HK-2 (cell line): ENCODE measurements at regions not wholly inside any gene's neighbourhood (a gene's known extent, or its start where the extent isn't known, plus 50 kb on each side); places are given as distances from the start of the nearest gene placed in this dataset.
"Not testable (repeated sequence)": the region's sequence is repeated elsewhere in the genome, so short reads cannot be mapped to it uniquely, and the experiment has no call there.

ENCODE experiments used
- DNase-seq: peaks from one replicate; pipeline ENCODE4 v3.0.0-alpha.2; 2018; ENCODE audit not compliant: unreplicated experiment

DNA sequence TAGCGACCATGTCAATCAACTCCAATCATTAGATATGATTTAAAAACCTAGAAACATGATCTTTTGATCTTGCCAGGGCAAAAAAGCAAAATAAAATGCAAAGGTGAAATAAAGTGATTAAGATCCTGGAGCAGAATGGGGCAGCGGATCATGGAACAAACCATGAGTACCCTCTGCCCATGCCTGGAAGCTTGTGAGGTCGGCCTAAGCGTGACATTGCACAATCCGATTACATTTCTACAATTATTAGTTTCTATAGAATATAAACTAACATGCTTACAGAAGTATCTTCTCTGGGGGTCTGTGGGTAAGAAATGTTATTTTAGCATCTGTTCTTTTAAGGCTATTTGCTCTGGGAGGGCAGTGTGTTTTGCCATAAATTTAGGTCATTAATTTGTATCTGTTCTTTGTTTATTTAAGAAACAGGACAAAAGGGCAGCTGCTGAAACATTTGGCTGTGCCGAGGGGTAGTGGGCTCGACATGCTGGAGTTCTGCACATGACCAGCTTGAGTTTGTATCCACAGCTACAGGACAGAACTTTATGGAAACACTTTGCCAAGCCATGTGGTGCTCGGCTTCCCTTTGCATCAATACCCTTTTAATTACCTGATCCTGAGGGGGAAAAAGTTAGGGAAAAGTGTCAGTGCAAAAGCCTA, 55.9 kb downstream of the ZBTB18 start:
- DNase-seq = no peak

DNA sequence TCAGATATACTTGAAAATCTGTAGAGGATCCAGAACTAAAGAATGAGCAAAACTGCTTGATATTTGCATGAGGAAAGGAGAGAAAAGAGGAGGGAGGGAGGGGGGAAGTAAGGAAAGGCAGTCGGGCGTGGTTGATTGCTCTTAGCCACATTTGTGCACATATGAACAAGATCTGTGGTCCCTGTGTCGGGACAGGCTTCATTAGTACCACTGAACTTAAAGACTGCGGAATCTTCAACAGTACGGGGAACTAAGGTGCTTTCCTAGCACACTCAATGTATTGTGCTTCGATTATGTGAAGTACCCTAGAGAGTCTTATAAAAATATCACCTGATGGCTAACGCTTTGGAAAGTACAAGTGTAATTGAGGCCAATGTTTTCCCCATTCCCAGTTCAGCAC, 59.9 kb downstream of the ZBTB18 start:
- DNase-seq = no peak

- DNase-seq = no peak
Measured at GRCh38 chr1:244112041-244112440, 61.0 kb downstream of the ZBTB18 start.

DNA sequence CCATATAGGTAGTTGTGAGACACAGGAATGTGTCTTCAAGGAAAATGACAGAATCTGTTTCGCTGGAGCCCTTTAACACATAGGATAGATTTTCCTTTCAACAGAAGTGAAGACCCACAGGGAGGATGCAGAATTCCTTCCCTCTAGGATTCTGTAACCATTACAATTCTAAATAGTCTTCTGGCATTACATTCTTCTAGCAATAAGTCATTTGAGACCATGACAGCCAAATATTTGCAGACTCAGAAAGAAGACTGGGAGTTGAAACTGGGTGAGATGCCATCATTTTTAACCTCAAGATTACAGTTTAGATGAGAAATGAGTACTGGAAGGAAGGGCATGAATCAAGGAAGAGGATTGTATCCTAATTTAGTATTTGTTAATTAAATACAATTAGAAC, 61.6 kb downstream of the ZBTB18 start:
- DNase-seq = no peak

DNA sequence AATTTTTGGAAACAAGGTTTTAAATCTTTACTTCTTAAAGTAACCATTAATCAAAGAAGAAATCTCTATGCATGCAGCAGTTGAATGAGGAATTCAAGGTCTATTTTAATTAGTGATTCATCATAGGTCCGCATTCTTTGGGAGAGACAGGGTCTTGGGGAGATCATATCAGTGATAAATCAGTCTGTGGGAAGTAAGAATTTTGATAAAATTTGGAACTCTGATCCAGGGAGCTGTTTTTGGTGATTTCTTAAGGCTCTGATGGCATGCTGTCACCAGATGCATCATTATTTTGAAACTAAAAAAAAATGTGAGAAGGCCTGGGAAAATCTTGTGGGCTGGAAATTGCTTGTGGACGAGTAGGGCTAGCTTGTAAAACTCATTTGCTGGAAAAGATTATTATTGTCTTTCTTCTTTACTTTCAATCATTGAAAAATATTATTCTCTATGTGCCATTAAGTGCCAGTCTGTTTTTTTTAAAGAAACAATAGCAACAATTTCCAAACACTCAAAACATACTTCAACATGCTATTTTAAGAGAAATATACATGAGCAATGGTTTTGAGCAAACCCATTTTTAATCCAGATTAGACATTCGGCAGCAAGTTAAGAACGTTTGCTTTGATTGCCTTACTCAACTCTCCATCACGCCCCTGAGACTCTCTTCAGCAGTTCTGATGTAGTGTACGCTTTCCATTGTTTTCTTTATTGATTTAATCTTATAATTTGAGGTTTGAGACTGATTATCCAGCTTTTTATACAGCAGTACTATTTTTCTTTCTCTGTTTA, 62.6 kb downstream of the ZBTB18 start:
- no peak for DNase-seq

GRCh38 chr1:244114892-244115291, 63.8 kb downstream of the ZBTB18 start:
- no peak for DNase-seq

DNA sequence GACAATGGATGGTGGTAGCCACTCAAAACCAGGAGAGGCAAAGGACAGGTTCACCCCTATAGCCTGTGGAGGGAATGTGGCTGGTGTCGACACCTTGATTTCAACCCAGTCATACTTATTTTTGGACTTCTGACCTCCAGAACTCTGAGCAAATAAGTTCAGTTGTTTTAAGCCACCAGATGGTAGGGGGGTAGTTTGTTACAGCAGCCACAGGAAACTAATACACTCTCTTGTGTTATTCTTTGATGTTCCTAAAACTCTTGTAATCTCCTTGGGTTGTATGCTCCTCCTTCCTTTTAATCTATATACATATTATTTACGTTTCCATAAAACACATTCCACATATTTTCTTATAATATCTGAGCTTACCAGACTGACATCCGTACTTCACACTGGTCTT, 65.9 kb downstream of the ZBTB18 start:
- DNase-seq = no peak

DNA sequence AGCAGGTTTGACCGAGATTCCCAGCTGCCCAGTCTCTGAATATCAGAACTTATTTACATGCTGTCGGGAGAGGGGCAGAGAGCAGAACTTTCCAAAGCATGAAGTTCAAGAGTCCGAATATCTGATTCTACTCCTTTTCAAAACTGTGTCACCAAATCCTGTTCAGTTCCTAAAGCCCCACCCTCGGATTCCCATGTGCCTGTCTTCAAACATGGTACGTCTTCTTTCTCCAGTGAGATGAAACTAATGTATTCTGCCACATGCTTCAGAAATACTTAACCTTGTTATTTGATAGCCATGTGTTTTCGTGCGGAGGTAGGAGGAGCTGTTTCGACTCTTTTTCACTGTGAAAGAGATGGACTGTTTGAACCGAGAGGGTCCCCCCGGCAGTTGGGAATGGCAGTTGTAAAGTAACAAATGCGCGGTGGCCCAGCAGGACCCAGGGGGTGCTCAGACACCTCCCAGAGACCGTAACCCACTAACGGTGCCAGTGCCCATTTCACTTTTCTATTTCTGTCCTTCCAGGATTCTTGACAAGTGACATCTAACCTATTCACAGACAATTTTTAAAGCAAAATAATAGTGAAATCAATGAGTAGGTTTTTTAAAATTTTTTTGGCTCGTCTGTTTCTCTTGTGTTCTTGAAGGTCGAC, 67.2 kb downstream of the ZBTB18 start:
- DNase-seq = no peak

GRCh38 chr1:244128591-244129383, 77.7 kb downstream of the ZBTB18 start:
- DNase-seq = no peak

DNA sequence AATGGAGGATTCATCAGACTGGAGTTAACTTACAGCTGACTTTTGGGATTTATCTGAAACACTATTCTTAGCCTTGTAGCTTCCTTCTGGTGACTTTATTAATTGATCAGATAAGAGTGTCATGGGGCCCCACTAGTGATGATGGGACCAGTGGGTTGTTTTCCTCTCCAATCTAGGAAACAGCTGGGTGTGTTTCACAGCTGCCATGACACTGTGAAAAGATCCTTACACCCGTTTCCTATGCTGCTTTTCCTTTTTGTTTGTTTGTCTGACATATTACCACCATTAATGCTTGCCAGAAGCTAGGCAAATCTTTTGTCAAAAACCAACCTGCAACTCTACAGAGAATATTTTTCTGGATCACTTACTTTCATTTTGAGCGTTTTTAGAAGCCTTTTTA, 86.2 kb downstream of the ZBTB18 start:
- no peak for DNase-seq

DNA sequence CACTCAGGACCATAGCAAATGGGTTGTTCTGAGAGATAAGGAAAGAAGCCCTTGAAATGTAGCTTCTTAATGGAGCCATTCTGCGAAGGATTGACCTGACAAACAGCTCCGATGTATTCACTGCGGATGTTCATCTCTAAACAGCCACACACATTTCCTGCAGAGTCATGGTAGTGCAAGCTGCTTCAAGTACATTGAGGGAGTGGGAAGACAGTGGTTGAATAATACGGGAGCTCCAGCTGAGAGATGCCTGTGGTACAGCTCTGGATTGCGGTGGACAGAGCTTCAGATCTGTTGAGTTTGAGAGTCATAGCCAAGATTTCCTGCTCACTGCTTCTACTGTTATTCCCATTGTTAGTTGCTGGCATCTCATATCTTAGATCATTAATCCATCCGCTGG, 86.6 kb downstream of the ZBTB18 start:
- DNase-seq = no peak

GRCh38 chr1:244138399-244138798, 87.3 kb downstream of the ZBTB18 start:
- DNase-seq = no peak

GRCh38 chr1:244139655-244140054, 88.6 kb downstream of the ZBTB18 start:
- DNase-seq = no peak

GRCh38 chr1:244140420-244140819, 89.3 kb downstream of the ZBTB18 start:
- DNase-seq = no peak

GRCh38 chr1:244144053-244144452, 93.0 kb downstream of the ZBTB18 start:
- no peak for DNase-seq

DNA sequence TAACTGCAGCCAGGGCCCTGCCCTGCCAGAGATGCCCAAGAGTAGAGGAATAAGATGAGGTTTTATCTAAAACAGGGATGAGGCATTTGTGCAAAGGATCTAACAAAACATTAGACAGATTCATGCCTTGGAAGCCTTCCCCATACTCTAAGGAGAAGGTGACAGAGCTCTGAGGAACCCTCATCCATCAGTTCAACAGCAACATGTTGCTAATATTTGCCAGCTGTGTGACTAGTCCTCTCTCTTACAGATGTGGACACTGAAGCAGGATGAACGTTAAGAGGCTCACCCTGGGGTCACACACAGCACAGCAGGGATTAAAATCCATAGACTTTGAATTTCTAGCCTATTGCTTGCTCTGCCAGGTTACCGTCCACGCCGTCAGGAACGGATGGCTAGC, 99.0 kb downstream of the ZBTB18 start:
- DNase-seq = no peak

DNA sequence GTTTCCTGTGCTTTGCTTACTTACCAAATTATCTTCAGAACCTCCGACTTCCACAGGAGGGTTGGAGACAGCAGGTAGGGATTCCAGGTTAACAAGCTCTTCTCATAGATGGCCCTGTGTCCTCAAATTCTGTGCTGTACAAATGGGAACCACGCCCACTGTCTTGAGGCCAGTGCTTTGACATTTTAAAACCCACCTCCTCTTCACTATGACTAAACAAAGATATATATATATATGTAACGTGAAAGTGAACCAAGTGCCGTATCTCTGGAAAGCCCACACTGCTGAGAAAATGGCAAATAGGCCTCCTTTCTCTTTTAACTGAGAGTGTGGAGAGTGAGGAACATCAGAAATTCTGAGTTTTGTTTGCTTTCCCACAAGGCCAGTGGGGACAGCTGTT, 99.6 kb downstream of the ZBTB18 start:
- DNase-seq = no peak

DNA sequence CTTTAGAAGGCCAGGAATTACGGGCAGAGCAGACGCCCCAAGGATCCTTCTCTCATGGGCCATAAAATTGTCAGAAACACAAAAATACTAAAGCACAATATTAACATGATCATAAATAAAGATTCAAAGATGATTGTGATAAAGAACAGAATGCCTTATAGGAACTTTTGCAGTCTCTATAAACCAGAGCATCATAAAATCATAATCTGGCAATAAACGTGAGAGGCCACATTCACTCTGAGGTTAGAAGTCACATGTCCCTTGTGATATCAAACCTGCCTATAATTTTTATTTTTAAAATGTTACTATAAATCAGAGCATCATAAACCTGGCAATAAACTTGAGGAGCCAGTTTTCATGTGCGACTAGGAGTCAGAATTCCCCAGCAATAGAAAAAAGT, 100.5 kb downstream of the ZBTB18 start:
- DNase-seq = no peak

DNA sequence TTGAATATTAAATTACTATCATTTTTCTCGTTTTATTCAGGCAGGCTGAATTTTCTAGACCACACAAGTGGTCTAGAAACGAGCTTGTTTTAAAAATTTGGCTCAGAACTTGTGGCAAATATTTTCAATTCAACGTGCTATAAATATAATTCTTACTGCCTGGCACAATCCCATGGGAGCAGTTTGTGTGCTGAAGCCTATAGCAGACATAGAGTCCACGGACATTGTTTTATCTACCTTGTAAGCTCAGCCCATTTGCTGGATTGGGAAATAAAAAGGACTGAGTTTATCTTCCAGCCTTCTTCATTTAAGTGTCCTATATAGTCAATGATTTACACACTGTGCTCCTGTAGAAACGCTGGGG, 103.4 kb downstream of the ZBTB18 start:
- no peak for DNase-seq

DNA sequence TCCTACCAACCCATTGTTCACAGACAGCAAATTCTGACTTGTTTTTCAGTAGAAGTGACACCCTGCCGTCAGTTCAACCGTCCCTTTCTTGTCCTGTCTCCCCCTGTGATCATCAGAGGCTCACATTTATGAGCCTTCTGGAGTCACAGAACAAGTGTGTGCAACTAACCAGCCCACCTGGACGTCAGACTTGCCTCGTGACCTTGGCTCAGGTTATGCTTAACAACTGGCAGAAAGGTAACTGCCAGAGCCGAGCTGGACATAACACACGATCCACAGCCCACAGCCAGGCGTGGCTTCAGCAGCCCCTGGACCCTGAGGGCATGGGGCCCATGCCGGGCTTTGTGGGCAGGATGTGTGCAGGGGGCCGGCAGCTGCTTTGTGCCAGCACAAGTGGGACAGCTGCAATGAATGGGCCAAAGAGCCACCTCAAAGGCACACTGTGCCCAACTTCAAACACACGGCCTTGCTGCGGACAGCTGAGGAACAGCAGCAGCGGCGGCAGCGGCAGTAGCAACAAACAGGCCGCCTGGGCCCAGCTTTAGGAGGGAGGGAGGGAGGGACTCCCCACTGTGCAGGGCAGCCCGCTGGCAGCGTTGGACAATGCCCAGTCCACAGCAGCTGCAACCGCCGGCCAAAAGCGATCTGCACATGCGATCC, 103.9 kb downstream of the ZBTB18 start:
- no peak for DNase-seq

DNA sequence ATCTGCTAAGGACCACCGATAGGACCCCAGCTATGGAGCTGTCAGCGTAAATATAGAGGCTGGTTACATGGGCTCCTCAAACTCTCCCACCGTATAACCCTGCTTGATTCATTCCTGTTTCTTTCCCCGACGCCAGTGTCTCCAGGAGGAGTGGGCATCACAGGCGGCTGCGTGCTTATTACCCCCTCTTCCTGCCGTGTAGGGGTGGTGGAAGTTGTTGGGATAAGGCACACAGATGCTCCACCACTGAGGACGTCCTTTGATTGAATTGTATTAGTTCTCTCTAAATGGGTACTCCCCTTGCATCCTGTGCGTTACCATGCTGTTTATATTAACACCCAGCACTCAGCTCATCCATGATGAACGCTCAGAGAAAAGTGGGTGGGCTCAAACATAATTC, 104.6 kb downstream of the ZBTB18 start:
- no peak for DNase-seq

DNA sequence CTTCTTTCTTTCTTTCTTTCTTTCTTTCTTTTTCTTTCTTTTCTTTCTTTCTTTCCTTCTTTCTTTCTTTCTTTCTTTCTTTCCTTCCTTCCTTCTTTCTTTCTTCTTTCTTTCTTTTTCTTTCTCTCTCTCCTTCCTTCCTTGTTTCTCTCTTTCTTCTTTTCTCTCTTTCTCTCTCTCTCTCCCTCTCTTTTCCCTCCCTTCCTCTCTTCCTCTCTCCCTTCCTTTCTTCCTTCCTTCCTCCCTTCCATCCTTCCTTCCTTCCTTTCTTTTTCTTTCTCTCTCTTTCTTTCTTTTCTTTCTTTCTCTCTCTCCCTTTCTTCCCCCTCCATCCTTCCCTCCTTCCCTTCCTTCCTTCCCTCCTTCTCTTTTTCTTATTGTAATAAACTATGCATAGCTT, 105.5 kb downstream of the ZBTB18 start:
- not testable (repeated sequence) for DNase-seq
